Fibroblast of skin of left biceps (primary cell): ENCODE measurements at regions not wholly inside any gene's neighbourhood (a gene's known extent, or its start where the extent isn't known, plus 50 kb on each side); places are given as distances from the start of the nearest gene placed in this dataset.
A peak's percentile ranks its signal among the peaks of the same experiment; 100 is the strongest.

Experiments used
- DNase-seq, 2 experiments: peaks; one replicate each; pipeline ENCODE4 v3.0.0-alpha.2; 2013; ENCODE audit warnings: low read depth in 2 of 2

GRCh38 chr11:123258877-123259276 is 63.8 kb upstream of the CLMP start:
- no peak for DNase-seq

- DNase-seq: no peak
Measured at GRCh38 chr11:123257370-123257769, 62.3 kb upstream of the CLMP start.

GRCh38 chr11:123255909-123256308 is 60.9 kb upstream of the CLMP start:
- DNase-seq: no peak

- no peak for DNase-seq
Measured at GRCh38 chr11:123254357-123254756, 59.3 kb upstream of the CLMP start.

- DNase-seq: no peak
Measured at GRCh38 chr11:123253911-123254310, 58.9 kb upstream of the CLMP start.

GRCh38 chr11:123253223-123253622 is 58.2 kb upstream of the CLMP start:
- DNase-seq: no peak

- no peak for DNase-seq
Measured at GRCh38 chr11:123251657-123252344, 56.8 kb upstream of the CLMP start.

- no peak for DNase-seq
Measured at GRCh38 chr11:123250892-123251656, 56.0 kb upstream of the CLMP start.

GRCh38 chr11:123249354-123249753 is 54.3 kb upstream of the CLMP start:
- DNase-seq: no peak

GRCh38 chr11:123247813-123248379 is 52.8 kb upstream of the CLMP start:
- no peak for DNase-seq

- DNase-seq: no peak
Measured at GRCh38 chr11:123247496-123247799, 52.4 kb upstream of the CLMP start.

- DNase-seq: peak in 1 of 2 experiments; percentile 33
Measured at GRCh38 chr11:123246749-123247495, 51.9 kb upstream of the CLMP start.

GRCh38 chr11:123245567-123245966 is 50.5 kb upstream of the CLMP start:
- DNase-seq: no peak
